GM12891 (cell line): ENCODE measurements at regions not wholly inside any gene's neighbourhood (a gene's known extent, or its start where the extent isn't known, plus 50 kb on each side); places are given as distances from the start of the nearest gene placed in this dataset.

Source experiments
- PAX5 ChIP-seq: IDR thresholded peaks from 2 replicates; pipeline ENCODE4 v1.6.1; 2011; ENCODE audit warnings: low read length, moderate library complexity, mild to moderate bottlenecking; ENCODE audit not compliant: insufficient read depth, severe bottlenecking
- POLR2A ChIP-seq: IDR thresholded peaks from 2 replicates; pipeline ENCODE4 v1.6.1; 2011; ENCODE audit warnings: low read depth, low read length, control low read depth
- POLR2AphosphoS5 ChIP-seq: IDR thresholded peaks from 2 replicates; pipeline ENCODE4 v1.6.1; 2011; ENCODE audit warnings: low read depth, low read length, control low read depth
- TAF1 ChIP-seq: IDR thresholded peaks from 2 replicates; pipeline ENCODE4 v1.6.1; 2011; ENCODE audit warnings: low read depth, low read length, control low read depth

DNA sequence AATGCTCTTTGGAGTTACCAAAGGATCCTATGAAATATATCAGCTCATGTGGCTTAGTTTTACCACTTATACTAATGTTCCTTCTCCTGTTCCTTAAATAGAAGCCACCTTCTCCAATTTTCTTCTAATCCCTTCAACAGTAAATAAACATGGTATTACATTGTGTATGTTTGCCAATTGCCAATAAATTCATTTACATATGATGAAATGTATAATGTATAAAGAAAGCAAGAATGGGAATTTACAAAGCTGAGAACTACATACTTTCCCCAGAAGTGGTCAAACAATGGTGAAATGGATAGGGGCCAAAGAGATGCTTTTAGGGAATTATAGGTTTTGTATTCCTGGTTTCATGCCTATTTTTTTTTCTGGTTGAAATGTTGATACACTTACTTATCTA is 894.2 kb upstream of the CRIM1 start:
- TF ChIP-seq POLR2A (no peak), POLR2AphosphoS5 (no peak), TAF1 (no peak), PAX5 (no peak)
